Lower leg skin (tissue), 3 donors: ENCODE measurements at regions not wholly inside any gene's neighbourhood (a gene's known extent, or its start where the extent isn't known, plus 50 kb on each side); places are given as distances from the start of the nearest gene placed in this dataset.

Experiments used
- CTCF ChIP-seq, 3 donors: fragments of 450-650 bp; IDR thresholded peaks; one replicate each; pipeline ENCODE4 v1.5.1; 2016; ENCODE audit warnings: antibody characterized with exemption in 3 of 3, mild to moderate bottlenecking in 3 of 3, moderate library complexity in 2 of 3
- POLR2A ChIP-seq, 2 donors: fragments of 450-650 bp; IDR thresholded peaks; one replicate each; pipeline ENCODE4 v1.6.1; 2016 to 2017; ENCODE audit warnings: antibody characterized with exemption in 2 of 2, mild to moderate bottlenecking in 1 of 2, moderate library complexity in 1 of 2

DNA sequence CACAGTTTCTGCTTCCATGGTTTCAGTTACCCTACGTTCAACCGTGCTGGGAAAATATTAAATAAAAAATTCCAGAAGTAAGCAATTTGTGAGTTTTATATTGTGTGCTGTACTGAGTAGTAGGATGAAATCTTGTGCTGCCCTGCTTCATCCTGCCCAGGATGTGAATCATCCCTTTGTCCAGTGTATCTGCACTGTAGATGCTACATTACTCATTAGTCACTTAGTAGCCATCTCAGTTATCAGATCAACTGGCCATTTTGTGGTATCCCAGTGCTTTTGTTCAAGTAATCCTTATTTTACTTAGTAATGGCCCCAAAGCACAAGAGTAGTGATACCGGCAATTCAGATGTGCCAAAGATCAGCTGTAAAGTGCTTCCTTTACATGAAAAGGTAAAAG, 97.9 kb downstream of the COX18 start:
- TF ChIP-seq POLR2A (IDR thresholded peaks at IDR 0.05) (no peak), CTCF (IDR thresholded peaks at IDR 0.05) (no peak)
